Fibroblast of pulmonary artery (primary cell): ENCODE measurements at regions not wholly inside any gene's neighbourhood (a gene's known extent, or its start where the extent isn't known, plus 50 kb on each side); places are given as distances from the start of the nearest gene placed in this dataset.
A peak's percentile ranks its signal among the peaks of the same experiment; 100 is the strongest.
"Not testable (repeated sequence)": the region's sequence is repeated elsewhere in the genome, so short reads cannot be mapped to it uniquely, and the experiment has no call there.

Experiments used
- DNase-seq: peaks from one replicate; pipeline ENCODE4 v3.0.0-alpha.2; 2010; ENCODE audit warnings: low read depth
- H3K4me3 ChIP-seq: replicated peaks from 2 replicates; pipeline ENCODE4 v1.5.1; 2011; ENCODE audit warnings: low read depth, mild to moderate bottlenecking, control low read depth, low read length, moderate library complexity
- TF ChIP-seq, protein P1 (sequence below): IDR thresholded peaks from 2 replicates; pipeline ENCODE4 v1.5.1; 2011; ENCODE audit warnings: mild to moderate bottlenecking, control low read depth, low read length, inconsistent platforms; ENCODE audit errors: missing control alignments

DNA sequence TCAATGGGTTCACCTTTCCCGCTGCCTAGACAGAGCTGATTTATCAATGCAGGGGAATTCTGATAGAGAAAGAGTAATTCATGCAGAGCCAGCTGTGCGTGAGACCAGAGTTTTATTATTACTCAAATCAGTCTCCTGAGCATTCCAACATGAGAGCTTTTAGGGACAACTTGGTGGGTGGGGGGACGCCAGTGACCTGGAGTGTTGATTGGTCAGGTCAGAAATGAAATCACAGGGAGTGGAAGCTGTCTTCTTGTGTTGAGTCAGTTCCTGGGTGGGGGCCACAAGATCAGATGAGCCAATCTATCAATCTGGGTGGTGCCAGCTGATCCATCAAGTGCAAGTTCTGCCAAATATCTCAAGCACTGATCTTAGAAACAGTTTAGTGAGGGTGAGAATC, 99.0 kb upstream of the CAV2 start:
- DNase-seq, result no peak
- no peak overlapping the region for H3K4me3 ChIP-seq
- TF ChIP-seq, protein P1, sequence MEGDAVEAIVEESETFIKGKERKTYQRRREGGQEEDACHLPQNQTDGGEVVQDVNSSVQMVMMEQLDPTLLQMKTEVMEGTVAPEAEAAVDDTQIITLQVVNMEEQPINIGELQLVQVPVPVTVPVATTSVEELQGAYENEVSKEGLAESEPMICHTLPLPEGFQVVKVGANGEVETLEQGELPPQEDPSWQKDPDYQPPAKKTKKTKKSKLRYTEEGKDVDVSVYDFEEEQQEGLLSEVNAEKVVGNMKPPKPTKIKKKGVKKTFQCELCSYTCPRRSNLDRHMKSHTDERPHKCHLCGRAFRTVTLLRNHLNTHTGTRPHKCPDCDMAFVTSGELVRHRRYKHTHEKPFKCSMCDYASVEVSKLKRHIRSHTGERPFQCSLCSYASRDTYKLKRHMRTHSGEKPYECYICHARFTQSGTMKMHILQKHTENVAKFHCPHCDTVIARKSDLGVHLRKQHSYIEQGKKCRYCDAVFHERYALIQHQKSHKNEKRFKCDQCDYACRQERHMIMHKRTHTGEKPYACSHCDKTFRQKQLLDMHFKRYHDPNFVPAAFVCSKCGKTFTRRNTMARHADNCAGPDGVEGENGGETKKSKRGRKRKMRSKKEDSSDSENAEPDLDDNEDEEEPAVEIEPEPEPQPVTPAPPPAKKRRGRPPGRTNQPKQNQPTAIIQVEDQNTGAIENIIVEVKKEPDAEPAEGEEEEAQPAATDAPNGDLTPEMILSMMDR, result no peak

- TF ChIP-seq, protein P1, result no peak
These were observed 97.8 kb upstream of the CAV2 start for GRCh38 chr7:116401711-116402110.

GRCh38 chr7:116403265-116403664, 96.3 kb upstream of the CAV2 start:
- H3K4me3 ChIP-seq, result no peak overlapping the region
- TF ChIP-seq, protein P1, result no peak
- DNase-seq, result peak; percentile 40

More at GRCh38 chr7:116401711-116402110, 97.8 kb upstream of the CAV2 start:
- DNase-seq, result no peak
- no peak overlapping the region for H3K4me3 ChIP-seq

DNA sequence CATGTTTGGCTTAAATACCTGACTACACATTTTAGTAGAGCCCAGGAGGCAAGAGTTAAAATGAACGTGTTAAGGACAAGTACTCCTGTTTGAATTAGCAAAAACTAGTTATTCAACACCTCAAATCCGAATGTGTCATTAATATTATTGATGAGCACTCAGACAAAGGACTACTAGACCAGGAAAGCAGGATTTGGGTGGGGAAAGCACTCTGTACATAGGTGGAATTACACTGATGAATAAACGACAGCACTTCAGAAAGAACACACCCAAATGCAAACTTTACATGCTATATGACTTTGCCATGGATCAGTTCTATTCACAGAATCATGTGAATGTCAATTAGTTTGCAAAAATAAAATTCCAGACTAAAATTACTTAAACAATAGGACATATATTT, 95.1 kb upstream of the CAV2 start:
- DNase-seq, result no peak
- TF ChIP-seq, protein P1, result no peak

DNA sequence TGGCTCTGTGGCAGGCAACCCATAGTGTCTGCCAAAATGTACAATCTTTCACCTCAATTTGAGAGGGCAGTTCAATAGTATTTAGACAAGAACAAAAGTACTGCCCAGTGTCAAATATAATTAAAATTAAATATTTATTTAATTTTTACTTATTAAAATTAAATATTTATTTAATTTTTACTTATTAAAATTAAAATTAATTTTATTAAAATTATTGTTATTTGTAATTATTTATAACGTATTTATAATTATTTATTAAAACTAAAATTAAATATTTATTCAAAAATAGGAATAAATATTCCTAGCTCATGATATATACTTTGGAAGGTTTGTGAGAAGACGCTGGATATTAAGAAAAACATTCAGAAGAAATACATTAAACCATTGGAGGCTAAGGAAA, 93.7 kb upstream of the CAV2 start:
- no peak for DNase-seq
- H3K4me3 ChIP-seq, result no peak overlapping the region
- TF ChIP-seq, protein P1, result no peak

More for the DNA sequence above, 95.1 kb upstream of the CAV2 start:
- no peak overlapping the region for H3K4me3 ChIP-seq

DNA sequence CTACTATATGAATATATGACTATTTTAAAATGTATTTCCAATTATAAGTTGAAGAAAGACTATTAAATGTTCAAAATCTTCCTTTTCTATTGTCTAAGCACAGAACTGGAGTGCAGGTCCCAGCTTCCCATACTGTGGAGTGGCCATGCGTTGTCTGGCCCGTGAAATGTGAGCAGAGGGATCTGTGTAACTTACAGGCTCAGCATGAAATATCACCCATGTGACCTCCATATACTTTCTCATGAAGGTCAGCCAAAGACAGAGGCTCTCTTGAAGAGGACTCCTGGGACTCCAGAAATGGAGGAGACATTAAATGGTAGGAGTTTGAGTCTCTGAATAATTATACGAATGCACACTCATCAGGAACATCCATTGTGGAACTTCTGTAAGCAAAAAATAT, 92.4 kb upstream of the CAV2 start:
- TF ChIP-seq, protein P1, result no peak
- no peak for DNase-seq
- H3K4me3 ChIP-seq, result no peak overlapping the region

DNA sequence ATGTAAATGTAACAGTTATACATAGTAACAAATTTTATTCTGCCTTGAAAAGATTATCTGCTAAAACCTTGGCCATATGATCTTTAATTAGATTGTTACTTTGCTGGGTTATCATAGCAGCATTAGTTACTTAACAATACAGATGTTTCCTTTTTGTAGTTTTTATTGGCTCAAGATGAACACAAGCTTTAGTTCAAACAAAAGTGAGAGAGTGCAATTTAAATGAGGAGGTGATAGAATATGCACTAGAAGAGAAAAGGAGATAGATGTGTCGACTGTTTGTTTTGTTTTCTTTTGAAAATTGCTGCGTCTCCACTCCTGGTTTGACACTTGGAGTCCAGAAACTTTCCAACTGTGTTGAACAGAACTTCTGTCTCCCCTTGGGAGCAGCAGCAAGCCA, 91.4 kb upstream of the CAV2 start:
- no peak overlapping the region for H3K4me3 ChIP-seq
- TF ChIP-seq, protein P1, result no peak
- DNase-seq, result no peak

DNA sequence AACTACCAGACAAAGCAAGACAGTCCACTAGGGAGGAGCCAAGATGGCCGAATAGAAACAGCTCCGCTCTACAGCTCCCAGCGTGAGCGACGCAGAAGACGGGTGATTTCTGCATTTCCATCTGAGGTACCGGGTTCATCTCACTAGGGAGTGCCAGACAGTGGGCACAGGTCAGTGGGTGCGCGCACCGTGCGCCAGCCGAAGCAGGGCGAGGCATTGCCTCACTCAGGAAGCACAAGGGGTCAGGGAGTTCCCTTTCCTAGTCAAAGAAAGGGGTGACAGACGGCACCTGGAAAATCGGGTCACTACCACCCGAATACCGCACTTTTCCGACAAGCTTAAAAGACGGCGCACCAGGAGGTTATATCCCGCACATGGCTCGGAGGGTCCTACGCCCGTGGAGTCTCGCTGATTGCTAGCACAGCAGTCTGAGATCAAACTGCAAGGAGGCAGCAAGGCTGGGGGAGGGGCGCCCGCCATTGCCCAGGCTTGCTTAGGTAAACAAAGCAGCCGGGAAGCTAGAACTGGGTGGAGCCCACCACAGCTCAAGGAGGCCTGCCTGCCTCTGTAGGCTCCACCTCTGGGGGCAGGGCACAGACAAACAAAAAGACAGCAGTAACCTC, 90.6 kb upstream of the CAV2 start:
- DNase-seq, H3K4me3 ChIP-seq: not testable (repeated sequence)

DNA sequence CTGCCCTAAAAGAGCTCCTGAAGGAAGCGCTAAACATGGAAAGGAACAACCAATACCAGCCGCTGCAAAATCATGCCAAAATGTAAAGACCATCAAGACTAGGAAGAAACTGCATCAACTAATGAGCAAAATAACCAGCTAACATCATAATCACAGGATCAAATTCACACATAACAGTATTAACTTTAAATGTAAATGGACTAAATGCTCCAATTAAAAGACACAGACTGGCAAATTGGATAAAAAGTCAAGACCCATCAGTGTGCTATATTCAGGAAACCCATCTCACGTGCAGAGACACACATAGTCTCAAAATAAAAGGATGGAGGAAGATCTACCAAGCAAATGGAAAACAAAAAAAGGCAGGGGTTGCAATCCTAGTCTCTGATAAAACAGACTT, 88.8 kb upstream of the CAV2 start:
- DNase-seq, H3K4me3 ChIP-seq: not testable (repeated sequence)
